A673 (cell line): ENCODE measurements at regions not wholly inside any gene's neighbourhood (a gene's known extent, or its start where the extent isn't known, plus 50 kb on each side); places are given as distances from the start of the nearest gene placed in this dataset.

Source experiments
- CTCF ChIP-seq: fragments of 300-800, 200-600 bp; sonication (generic); conservative IDR thresholded peaks from 2 replicates; pipeline ENCODE4 v1.5.1; 2017; ENCODE audit warnings: low read depth, mild to moderate bottlenecking, antibody characterized with exemption, low read length, moderate library complexity, mixed read lengths
- EZH2 ChIP-seq: fragments of 200-600 bp; sonication (generic); IDR thresholded peaks from 2 replicates; pipeline ENCODE4 v1.6.1; 2017; ENCODE audit warnings: borderline replicate concordance, low read depth, mild to moderate bottlenecking, mixed read lengths, antibody characterized with exemption, low read length; ENCODE audit not compliant: poor library complexity, severe bottlenecking

GRCh38 chr3:5271372-5271683 is 83.8 kb downstream of the EDEM1 start:
- TF ChIP-seq CTCF (no peak), EZH2 (no peak)
